ENCODE measurements at regions not wholly inside any gene's neighbourhood (a gene's known extent, or its start where the extent isn't known, plus 50 kb on each side); places are given as distances from the start of the nearest gene placed in this dataset.

GRCh38 chr6:56385981-56386593 is 138.7 kb upstream of the COL21A1 start:
- WGBS, 2 donors, result 92 to 95% methylated on average over 6 of the region's 6 CpGs
- intact Hi-C loops (cut with DNase I; ENCODE audit: low total_unique reads), result no loop called here

DNA sequence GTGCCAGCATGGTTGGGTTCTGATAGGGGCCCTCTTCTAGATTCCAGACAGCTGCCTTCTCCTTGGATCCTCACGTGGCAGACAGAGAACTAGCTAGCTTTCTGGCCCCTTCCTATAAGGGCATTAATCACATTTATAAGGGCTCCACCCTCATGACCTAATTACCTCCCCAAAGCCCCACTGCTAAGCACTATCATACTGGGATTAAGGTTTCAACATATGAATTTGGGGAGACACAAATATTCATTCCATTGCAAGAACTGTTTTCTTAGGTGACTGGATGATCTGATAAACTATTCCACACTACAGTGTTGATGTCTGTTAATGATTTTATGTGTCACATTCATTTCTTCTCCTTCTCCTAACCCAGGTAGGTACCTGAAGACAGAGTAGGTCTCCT is 135.8 kb upstream of the COL21A1 start:
- no peaks in the 10 kb centered on the region for H3K9me3 ChIP-seq
- peak overlapping the region in 1 of 2 donors; percentile 46 for H3K27ac ChIP-seq
- no peaks in the 10 kb centered on the region for H3K27me3 ChIP-seq
- intact Hi-C loops (cut with DNase I; ENCODE audit: low total_unique reads), result no loop called here
- peaks cover 4% of the 10 kb centered on the region for H3K4me1 ChIP-seq
- H3K36me3 ChIP-seq (ENCODE audit: low read depth, missing control alignments), result no peaks in the 10 kb centered on the region
- TF ChIP-seq POLR2A (IDR thresholded peaks at IDR 0.05), result no peak
- TF ChIP-seq, protein P1, sequence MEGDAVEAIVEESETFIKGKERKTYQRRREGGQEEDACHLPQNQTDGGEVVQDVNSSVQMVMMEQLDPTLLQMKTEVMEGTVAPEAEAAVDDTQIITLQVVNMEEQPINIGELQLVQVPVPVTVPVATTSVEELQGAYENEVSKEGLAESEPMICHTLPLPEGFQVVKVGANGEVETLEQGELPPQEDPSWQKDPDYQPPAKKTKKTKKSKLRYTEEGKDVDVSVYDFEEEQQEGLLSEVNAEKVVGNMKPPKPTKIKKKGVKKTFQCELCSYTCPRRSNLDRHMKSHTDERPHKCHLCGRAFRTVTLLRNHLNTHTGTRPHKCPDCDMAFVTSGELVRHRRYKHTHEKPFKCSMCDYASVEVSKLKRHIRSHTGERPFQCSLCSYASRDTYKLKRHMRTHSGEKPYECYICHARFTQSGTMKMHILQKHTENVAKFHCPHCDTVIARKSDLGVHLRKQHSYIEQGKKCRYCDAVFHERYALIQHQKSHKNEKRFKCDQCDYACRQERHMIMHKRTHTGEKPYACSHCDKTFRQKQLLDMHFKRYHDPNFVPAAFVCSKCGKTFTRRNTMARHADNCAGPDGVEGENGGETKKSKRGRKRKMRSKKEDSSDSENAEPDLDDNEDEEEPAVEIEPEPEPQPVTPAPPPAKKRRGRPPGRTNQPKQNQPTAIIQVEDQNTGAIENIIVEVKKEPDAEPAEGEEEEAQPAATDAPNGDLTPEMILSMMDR (IDR thresholded peaks at IDR 0.05), result no peak
- H3K4me3 ChIP-seq, result no peak overlapping the region
- no peak for DNase-seq
- WGBS, 2 donors, result 76 to 89% methylated on average over 1 of the region's 1 CpG

More at GRCh38 chr6:56385981-56386593, 138.7 kb upstream of the COL21A1 start:
- no peaks in the 10 kb centered on the region for H3K36me3 ChIP-seq (ENCODE audit: low read depth, missing control alignments)
- DNase-seq, result no peak
- H3K27me3 ChIP-seq, result no peaks in the 10 kb centered on the region
- no peaks in the 10 kb centered on the region for H3K9me3 ChIP-seq
- TF ChIP-seq, protein P1 (IDR thresholded peaks at IDR 0.05), result no peak
- no peak for TF ChIP-seq POLR2A (IDR thresholded peaks at IDR 0.05)
- peaks cover 4% of the 10 kb centered on the region for H3K4me1 ChIP-seq
- no peak overlapping the region for H3K27ac ChIP-seq
- H3K4me3 ChIP-seq, result no peak overlapping the region

DNA sequence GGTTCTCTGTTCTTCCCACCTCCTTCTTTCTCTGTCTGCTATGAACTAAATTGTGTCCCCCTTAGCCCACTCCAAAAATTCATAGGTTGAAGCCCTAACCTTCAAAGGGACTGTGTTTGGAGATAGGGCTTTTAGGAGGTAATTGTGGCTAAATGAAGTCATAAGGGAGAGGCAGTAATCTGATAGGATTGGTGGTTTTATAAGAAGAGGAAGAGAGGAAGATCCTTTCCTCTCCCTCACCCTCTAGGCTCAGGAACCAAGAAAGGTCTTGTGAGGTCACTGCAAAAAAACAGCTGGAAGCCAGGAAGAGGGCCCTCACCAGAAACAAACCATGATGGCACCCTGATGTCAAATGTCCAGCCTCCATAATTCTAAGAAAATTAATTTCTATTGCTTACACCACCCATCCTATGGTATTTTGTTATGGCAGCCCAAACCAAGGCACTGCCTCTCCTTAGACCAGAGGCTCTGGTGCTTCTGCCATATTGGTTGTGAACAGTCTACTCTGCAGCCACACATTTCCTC is 135.1 kb upstream of the COL21A1 start:
- intact Hi-C loops (cut with DNase I; ENCODE audit: low total_unique reads), result no loop called here
- TF ChIP-seq, protein P1 (IDR thresholded peaks at IDR 0.05), result no peak
- TF ChIP-seq POLR2A (IDR thresholded peaks at IDR 0.05), result no peak

DNA sequence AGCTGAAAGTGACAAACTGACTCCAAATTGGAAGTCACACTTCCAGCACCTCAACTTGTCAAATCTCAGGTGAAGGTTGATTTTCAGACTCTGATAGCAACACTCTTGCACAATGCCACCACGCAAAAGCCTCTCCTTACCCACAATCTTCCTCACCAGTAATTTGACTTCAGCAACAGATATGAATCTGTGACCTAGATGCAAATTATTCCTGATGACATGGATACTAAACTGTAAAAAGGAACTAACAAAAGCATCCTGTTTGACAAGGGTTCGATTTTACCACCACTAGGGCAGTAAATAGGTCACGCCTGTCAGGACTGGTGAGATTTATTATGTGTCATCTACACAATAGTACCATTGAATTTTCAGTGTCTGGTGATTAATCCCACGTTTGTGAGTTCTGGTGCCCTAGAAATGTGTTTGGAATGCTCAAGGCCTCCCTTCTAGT is 134.4 kb upstream of the COL21A1 start:
- DNase-seq, result peak; percentile 50
- H3K27me3 ChIP-seq, result no peaks in the 10 kb centered on the region
- H3K27ac ChIP-seq, result peak overlapping the region; percentile 46 to 51
- no peaks in the 10 kb centered on the region for H3K9me3 ChIP-seq
- H3K4me1 ChIP-seq, result peaks cover 4% of the 10 kb centered on the region
- TF ChIP-seq, protein P1 (IDR thresholded peaks at IDR 0.05), result peak in 1 of 3 experiments; percentile 22
- TF ChIP-seq POLR2A (IDR thresholded peaks at IDR 0.05), result no peak
- intact Hi-C loops (cut with DNase I; ENCODE audit: low total_unique reads), result no loop called here
- WGBS, 2 donors, result 50 to 62% methylated on average over 4 of the region's 4 CpGs
- H3K4me3 ChIP-seq, result no peak overlapping the region
- no peaks in the 10 kb centered on the region for H3K36me3 ChIP-seq (ENCODE audit: low read depth, missing control alignments)

More for the DNA sequence above, 135.1 kb upstream of the COL21A1 start:
- no peak for DNase-seq
- H3K27me3 ChIP-seq, result no peaks in the 10 kb centered on the region
- H3K4me3 ChIP-seq, result no peak overlapping the region
- no peaks in the 10 kb centered on the region for H3K36me3 ChIP-seq (ENCODE audit: low read depth, missing control alignments)
- peak overlapping the region; percentile 46 to 51 for H3K27ac ChIP-seq
- H3K4me1 ChIP-seq, result peaks cover 4% of the 10 kb centered on the region
- no peaks in the 10 kb centered on the region for H3K9me3 ChIP-seq

GRCh38 chr6:56380476-56380875 is 133.1 kb upstream of the COL21A1 start:
- DNase-seq, result no peak
- peaks cover 6% of the 10 kb centered on the region for H3K4me1 ChIP-seq
- WGBS, 2 donors, result 56 to 60% methylated on average over 1 of the region's 1 CpG
- H3K4me3 ChIP-seq, result no peak overlapping the region
- H3K36me3 ChIP-seq (ENCODE audit: low read depth, missing control alignments), result no peaks in the 10 kb centered on the region
- no peak overlapping the region for H3K27ac ChIP-seq
- no peaks in the 10 kb centered on the region for H3K27me3 ChIP-seq
- no peaks in the 10 kb centered on the region for H3K9me3 ChIP-seq
- TF ChIP-seq, protein P1 (IDR thresholded peaks at IDR 0.05), result no peak
- TF ChIP-seq POLR2A (IDR thresholded peaks at IDR 0.05), result no peak
- intact Hi-C loops (cut with DNase I; ENCODE audit: low total_unique reads), result no loop called here
